GM04504 (cell line): ENCODE measurements at regions not wholly inside any gene's neighbourhood (a gene's known extent, or its start where the extent isn't known, plus 50 kb on each side); places are given as distances from the start of the nearest gene placed in this dataset.

Source experiments
- DNase-seq: peaks from one replicate; pipeline ENCODE4 v3.0.0-alpha.2; 2012; ENCODE audit warnings: low read depth

GRCh38 chr2:134080386-134081089 lies 173.3 kb upstream of the MGAT5 start:
- DNase-seq, result no peak

- DNase-seq, result no peak
These were observed 172.5 kb upstream of the MGAT5 start for GRCh38 chr2:134081238-134081938.

GRCh38 chr2:134083548-134083947 lies 170.3 kb upstream of the MGAT5 start:
- no peak for DNase-seq

GRCh38 chr2:134086594-134087219 lies 167.2 kb upstream of the MGAT5 start:
- DNase-seq, result no peak

GRCh38 chr2:134087371-134087921 lies 166.4 kb upstream of the MGAT5 start:
- no peak for DNase-seq

GRCh38 chr2:134089454-134089853 lies 164.4 kb upstream of the MGAT5 start:
- no peak for DNase-seq

- no peak for DNase-seq
These were observed 156.1 kb upstream of the MGAT5 start for GRCh38 chr2:134097740-134098139.

GRCh38 chr2:134098321-134098720 lies 155.6 kb upstream of the MGAT5 start:
- no peak for DNase-seq

- no peak for DNase-seq
These were observed 154.6 kb upstream of the MGAT5 start for GRCh38 chr2:134099273-134099672.

- DNase-seq, result no peak
These were observed 150.7 kb upstream of the MGAT5 start for GRCh38 chr2:134103196-134103595.

GRCh38 chr2:134104754-134105153 lies 149.1 kb upstream of the MGAT5 start:
- DNase-seq, result no peak

GRCh38 chr2:134107402-134107801 lies 146.5 kb upstream of the MGAT5 start:
- no peak for DNase-seq

- no peak for DNase-seq
These were observed 145.8 kb upstream of the MGAT5 start for GRCh38 chr2:134108113-134108512.

GRCh38 chr2:134109246-134109645 lies 144.6 kb upstream of the MGAT5 start:
- DNase-seq, result no peak

- no peak for DNase-seq
These were observed 144.1 kb upstream of the MGAT5 start for GRCh38 chr2:134109725-134110124.

- DNase-seq, result no peak
These were observed 143.3 kb upstream of the MGAT5 start for GRCh38 chr2:134110532-134110931.

- DNase-seq, result no peak
These were observed 136.2 kb upstream of the MGAT5 start for GRCh38 chr2:134117676-134118075.

- DNase-seq, result peak; percentile 93
These were observed 135.4 kb upstream of the MGAT5 start for GRCh38 chr2:134118279-134119116.

GRCh38 chr2:134119117-134119712 lies 134.7 kb upstream of the MGAT5 start:
- no peak for DNase-seq

- DNase-seq, result peak; percentile 89
These were observed 134.0 kb upstream of the MGAT5 start for GRCh38 chr2:134119713-134120405.

GRCh38 chr2:134120406-134120732 lies 133.5 kb upstream of the MGAT5 start:
- DNase-seq, result no peak
